DMS79 treated with DMSO at 0.1 percent for 48 hours (cell line): ENCODE measurements at regions not wholly inside any gene's neighbourhood (a gene's known extent, or its start where the extent isn't known, plus 50 kb on each side); places are given as distances from the start of the nearest gene placed in this dataset.

Experiments
- DNase-seq: peaks from one replicate; lab custom pipeline; 2025; lab: John Stamatoyannopoulos, UW

- DNase-seq = no peak
Observed at GRCh38 chr1:8115031-8115768, 89.1 kb upstream of the ERRFI1 start.

GRCh38 chr1:8113262-8114220, 87.4 kb upstream of the ERRFI1 start:
- DNase-seq = no peak

GRCh38 chr1:8112611-8113261, 86.6 kb upstream of the ERRFI1 start:
- DNase-seq = no peak

GRCh38 chr1:8111560-8111959, 85.5 kb upstream of the ERRFI1 start:
- no peak for DNase-seq

GRCh38 chr1:8109216-8109615, 83.1 kb upstream of the ERRFI1 start:
- DNase-seq = no peak

GRCh38 chr1:8107897-8108296, 81.8 kb upstream of the ERRFI1 start:
- no peak for DNase-seq

- no peak for DNase-seq
Observed at GRCh38 chr1:8104278-8105236, 78.4 kb upstream of the ERRFI1 start.

- no peak for DNase-seq
Observed at GRCh38 chr1:8097908-8098307, 71.8 kb upstream of the ERRFI1 start.

GRCh38 chr1:8097077-8097799, 71.1 kb upstream of the ERRFI1 start:
- DNase-seq = peak; percentile 99

- peak; percentile 58 for DNase-seq
Observed at GRCh38 chr1:8096105-8097011, 70.2 kb upstream of the ERRFI1 start.

- no peak for DNase-seq
Observed at GRCh38 chr1:8095584-8095983, 69.5 kb upstream of the ERRFI1 start.

GRCh38 chr1:8094481-8095241, 68.6 kb upstream of the ERRFI1 start:
- DNase-seq = peak; percentile 47

- no peak for DNase-seq
Observed at GRCh38 chr1:8093221-8093980, 67.3 kb upstream of the ERRFI1 start.

GRCh38 chr1:8092657-8093056, 66.5 kb upstream of the ERRFI1 start:
- DNase-seq = no peak

- no peak for DNase-seq
Observed at GRCh38 chr1:8091691-8092090, 65.6 kb upstream of the ERRFI1 start.

GRCh38 chr1:8090241-8090702, 64.2 kb upstream of the ERRFI1 start:
- peak; percentile 89 for DNase-seq

GRCh38 chr1:8089535-8090228, 63.6 kb upstream of the ERRFI1 start:
- no peak for DNase-seq
